ENCODE measurements at regions not wholly inside any gene's neighbourhood (a gene's known extent, or its start where the extent isn't known, plus 50 kb on each side); places are given as distances from the start of the nearest gene placed in this dataset.

DNA sequence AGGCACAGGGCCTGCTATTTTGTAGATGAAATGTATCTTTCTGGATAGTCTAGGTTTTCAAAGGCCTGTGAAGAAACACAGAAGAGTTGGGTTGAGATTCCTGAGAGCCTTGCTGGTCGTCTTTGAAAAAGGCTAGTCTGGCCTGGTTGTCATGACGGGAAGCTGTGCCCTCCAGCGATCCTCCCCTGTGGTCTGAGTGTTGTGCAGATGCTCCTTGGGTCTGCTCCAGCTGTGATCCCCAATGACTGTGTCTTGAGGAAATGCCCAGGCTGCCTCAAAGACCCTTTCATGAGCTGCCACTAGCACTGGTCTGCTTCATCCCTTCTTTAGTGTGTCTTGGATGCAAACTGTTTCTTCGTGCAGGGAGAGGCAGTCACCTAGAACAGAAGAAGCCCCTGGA lies 111.0 kb upstream of the SYNPR start:
- H3K27me3 ChIP-seq (ENCODE audit: control insufficient read depth in 2 of 2, insufficient read depth in 2 of 2, low read length in 2 of 2), result no peaks in the 10 kb centered on the region
- H3K27ac ChIP-seq (ENCODE audit: low read depth in 2 of 2, low read length in 2 of 2), result no peak overlapping the region
- H3K9ac ChIP-seq (ENCODE audit: low read depth in 1 of 2, low read length in 2 of 2), result no peak overlapping the region
- H3K4me1 ChIP-seq (ENCODE audit: control insufficient read depth in 2 of 2, insufficient read depth in 2 of 2, low read length in 2 of 2), result no peaks in the 10 kb centered on the region
- H3K9me3 ChIP-seq (ENCODE audit: control insufficient read depth in 2 of 2, low read length in 2 of 2), result no peaks in the 10 kb centered on the region
- no peak overlapping the region for H3K4me3 ChIP-seq (ENCODE audit: low read length in 2 of 2)
- no peaks in the 10 kb centered on the region for H3K36me3 ChIP-seq (ENCODE audit: control insufficient read depth in 2 of 2, insufficient read depth in 2 of 2, low read length in 2 of 2)

- Histone ChIP-seq H3K9ac (ENCODE audit: low read depth in 1 of 2, low read length in 2 of 2) (no peak overlapping the region), H3K27me3 (ENCODE audit: control insufficient read depth in 2 of 2, insufficient read depth in 2 of 2, low read length in 2 of 2) (no peaks in the 10 kb centered on the region), H3K4me1 (ENCODE audit: control insufficient read depth in 2 of 2, insufficient read depth in 2 of 2, low read length in 2 of 2) (no peaks in the 10 kb centered on the region), H3K4me3 (ENCODE audit: low read length in 2 of 2) (no peak overlapping the region), H3K36me3 (ENCODE audit: control insufficient read depth in 2 of 2, insufficient read depth in 2 of 2, low read length in 2 of 2) (no peaks in the 10 kb centered on the region), H3K9me3 (ENCODE audit: control insufficient read depth in 2 of 2, low read length in 2 of 2) (no peaks in the 10 kb centered on the region), H3K27ac (ENCODE audit: low read depth in 2 of 2, low read length in 2 of 2) (no peak overlapping the region)
These were observed 109.9 kb upstream of the SYNPR start for GRCh38 chr3:63168179-63168578.

DNA sequence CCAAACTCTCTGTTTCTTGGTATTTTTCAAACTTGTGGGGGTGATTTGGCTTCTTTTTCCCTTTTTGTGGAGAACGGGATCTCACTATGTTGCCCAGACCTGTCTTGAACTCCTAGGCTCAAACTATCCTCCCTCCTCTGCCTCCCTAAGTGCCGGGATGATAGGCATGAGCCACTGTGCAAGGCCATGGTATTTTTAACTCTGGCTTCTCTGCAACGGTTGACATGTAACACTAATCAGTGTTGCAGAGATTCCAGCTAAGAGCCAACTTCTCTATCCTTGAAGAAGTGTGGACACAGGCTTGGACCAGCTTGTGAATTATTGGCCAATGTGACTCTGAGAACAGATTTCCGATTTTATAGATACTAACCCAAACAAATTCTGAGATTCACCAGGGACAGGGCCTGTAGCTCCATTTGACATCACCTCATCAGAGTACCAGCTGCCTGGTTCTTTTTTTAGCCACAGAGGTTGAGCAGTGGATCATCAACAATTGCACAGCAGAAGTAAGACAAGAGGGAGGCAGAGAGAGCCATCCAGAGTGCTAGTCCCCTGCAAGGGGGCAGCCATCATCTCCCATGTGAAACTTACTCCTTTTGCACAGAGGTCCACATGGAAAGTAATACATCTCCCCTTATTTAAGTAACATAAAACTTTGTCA lies 98.1 kb upstream of the SYNPR start:
- H3K36me3 ChIP-seq (ENCODE audit: control insufficient read depth in 2 of 2, insufficient read depth in 2 of 2, low read length in 2 of 2), result no peaks in the 10 kb centered on the region
- H3K4me1 ChIP-seq (ENCODE audit: control insufficient read depth in 2 of 2, insufficient read depth in 2 of 2, low read length in 2 of 2), result no peaks in the 10 kb centered on the region
- H3K9ac ChIP-seq (ENCODE audit: low read depth in 1 of 2, low read length in 2 of 2), result no peak overlapping the region
- no peaks in the 10 kb centered on the region for H3K9me3 ChIP-seq (ENCODE audit: control insufficient read depth in 2 of 2, low read length in 2 of 2)
- H3K4me3 ChIP-seq (ENCODE audit: low read length in 2 of 2), result no peak overlapping the region
- H3K27ac ChIP-seq (ENCODE audit: low read depth in 2 of 2, low read length in 2 of 2), result no peak overlapping the region
- H3K27me3 ChIP-seq (ENCODE audit: control insufficient read depth in 2 of 2, insufficient read depth in 2 of 2, low read length in 2 of 2), result no peaks in the 10 kb centered on the region

DNA sequence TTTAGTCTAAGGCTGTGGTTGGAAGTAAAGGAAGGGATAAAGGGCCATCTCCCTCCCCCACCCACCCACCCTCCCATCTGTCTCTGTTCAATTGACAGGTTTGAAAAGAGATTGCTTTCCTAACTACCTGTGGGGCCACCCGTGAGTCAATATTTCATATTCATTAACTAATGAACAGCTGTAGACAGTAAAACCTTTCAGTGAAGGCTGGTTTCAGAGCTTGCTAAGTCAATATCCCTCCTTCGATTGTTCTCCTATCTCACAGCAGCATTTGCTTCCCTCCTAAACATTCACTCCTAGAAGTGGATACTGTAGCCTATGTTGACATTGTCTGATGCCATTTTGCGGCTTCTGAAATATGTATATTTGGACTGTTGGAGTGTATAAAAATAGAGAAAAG lies 85.9 kb upstream of the SYNPR start:
- Histone ChIP-seq H3K4me1 (ENCODE audit: control insufficient read depth in 2 of 2, insufficient read depth in 2 of 2, low read length in 2 of 2) (no peaks in the 10 kb centered on the region), H3K27me3 (ENCODE audit: control insufficient read depth in 2 of 2, insufficient read depth in 2 of 2, low read length in 2 of 2) (no peaks in the 10 kb centered on the region), H3K9me3 (ENCODE audit: control insufficient read depth in 2 of 2, low read length in 2 of 2) (no peaks in the 10 kb centered on the region), H3K4me3 (ENCODE audit: low read length in 2 of 2) (no peak overlapping the region), H3K36me3 (ENCODE audit: control insufficient read depth in 2 of 2, insufficient read depth in 2 of 2, low read length in 2 of 2) (no peaks in the 10 kb centered on the region), H3K27ac (ENCODE audit: low read depth in 2 of 2, low read length in 2 of 2) (no peak overlapping the region), H3K9ac (ENCODE audit: low read depth in 1 of 2, low read length in 2 of 2) (no peak overlapping the region)

DNA sequence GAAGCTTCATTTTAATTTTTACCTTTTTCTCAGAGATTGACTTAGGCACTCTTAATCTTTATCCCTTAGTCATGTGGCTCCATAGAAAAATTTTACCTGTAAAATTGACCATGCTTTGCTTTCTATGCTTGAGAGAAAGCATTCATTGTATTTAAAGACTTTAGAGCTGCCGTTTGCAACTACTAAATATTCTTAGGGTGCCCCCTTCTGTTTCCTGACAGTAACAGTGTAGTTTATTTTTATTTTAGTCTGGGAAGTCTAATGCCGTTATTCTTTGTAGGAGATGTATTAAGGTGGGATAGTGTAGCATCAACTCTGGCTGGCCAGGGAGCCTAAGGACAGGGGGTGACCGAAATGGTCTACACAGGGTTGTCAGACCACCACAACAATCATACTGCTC lies 84.5 kb upstream of the SYNPR start:
- Histone ChIP-seq H3K9me3 (ENCODE audit: control insufficient read depth in 2 of 2, low read length in 2 of 2) (no peaks in the 10 kb centered on the region), H3K9ac (ENCODE audit: low read depth in 1 of 2, low read length in 2 of 2) (no peak overlapping the region), H3K27me3 (ENCODE audit: control insufficient read depth in 2 of 2, insufficient read depth in 2 of 2, low read length in 2 of 2) (no peaks in the 10 kb centered on the region), H3K4me3 (ENCODE audit: low read length in 2 of 2) (no peak overlapping the region), H3K27ac (ENCODE audit: low read depth in 2 of 2, low read length in 2 of 2) (no peak overlapping the region), H3K36me3 (ENCODE audit: control insufficient read depth in 2 of 2, insufficient read depth in 2 of 2, low read length in 2 of 2) (no peaks in the 10 kb centered on the region), H3K4me1 (ENCODE audit: control insufficient read depth in 2 of 2, insufficient read depth in 2 of 2, low read length in 2 of 2) (no peaks in the 10 kb centered on the region)

GRCh38 chr3:63199606-63200005 lies 78.5 kb upstream of the SYNPR start:
- no peak overlapping the region for H3K27ac ChIP-seq (ENCODE audit: low read depth in 2 of 2, low read length in 2 of 2)
- H3K9ac ChIP-seq (ENCODE audit: low read depth in 1 of 2, low read length in 2 of 2), result no peak overlapping the region
- no peaks in the 10 kb centered on the region for H3K9me3 ChIP-seq (ENCODE audit: control insufficient read depth in 2 of 2, low read length in 2 of 2)
- H3K27me3 ChIP-seq (ENCODE audit: control insufficient read depth in 2 of 2, insufficient read depth in 2 of 2, low read length in 2 of 2), result no peaks in the 10 kb centered on the region
- no peak overlapping the region for H3K4me3 ChIP-seq (ENCODE audit: low read length in 2 of 2)
- no peaks in the 10 kb centered on the region for H3K36me3 ChIP-seq (ENCODE audit: control insufficient read depth in 2 of 2, insufficient read depth in 2 of 2, low read length in 2 of 2)
- H3K4me1 ChIP-seq (ENCODE audit: control insufficient read depth in 2 of 2, insufficient read depth in 2 of 2, low read length in 2 of 2), result no peaks in the 10 kb centered on the region

DNA sequence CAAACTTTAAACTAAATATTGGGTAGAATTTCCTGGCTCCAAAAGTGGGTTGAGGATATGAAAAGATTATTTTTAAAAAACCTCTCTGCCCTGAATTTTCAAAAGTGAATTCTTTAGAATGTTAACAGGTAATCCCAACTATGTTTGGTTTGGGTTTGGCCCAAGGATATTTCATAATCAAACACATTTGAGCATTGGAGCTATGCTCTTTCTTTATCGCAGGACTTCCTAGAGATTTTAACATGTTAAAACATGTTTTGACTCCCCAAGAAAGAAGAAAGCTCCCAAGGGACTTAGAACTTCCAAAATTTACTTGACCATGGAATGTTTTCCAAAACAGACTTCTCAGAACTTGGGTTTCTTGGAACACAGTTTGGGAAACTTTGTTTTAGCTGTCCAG lies 75.6 kb upstream of the SYNPR start:
- H3K27me3 ChIP-seq (ENCODE audit: control insufficient read depth in 2 of 2, insufficient read depth in 2 of 2, low read length in 2 of 2), result no peaks in the 10 kb centered on the region
- H3K9ac ChIP-seq (ENCODE audit: low read depth in 1 of 2, low read length in 2 of 2), result no peak overlapping the region

GRCh38 chr3:63207066-63207590 lies 71.0 kb upstream of the SYNPR start:
- Histone ChIP-seq H3K4me3 (ENCODE audit: low read length in 2 of 2) (no peak overlapping the region), H3K27ac (ENCODE audit: low read depth in 2 of 2, low read length in 2 of 2) (no peak overlapping the region), H3K9me3 (ENCODE audit: control insufficient read depth in 2 of 2, low read length in 2 of 2) (no peaks in the 10 kb centered on the region), H3K9ac (ENCODE audit: low read depth in 1 of 2, low read length in 2 of 2) (no peak overlapping the region), H3K4me1 (ENCODE audit: control insufficient read depth in 2 of 2, insufficient read depth in 2 of 2, low read length in 2 of 2) (no peaks in the 10 kb centered on the region), H3K27me3 (ENCODE audit: control insufficient read depth in 2 of 2, insufficient read depth in 2 of 2, low read length in 2 of 2) (no peaks in the 10 kb centered on the region), H3K36me3 (ENCODE audit: control insufficient read depth in 2 of 2, insufficient read depth in 2 of 2, low read length in 2 of 2) (no peaks in the 10 kb centered on the region)

More for the DNA sequence above, 75.6 kb upstream of the SYNPR start:
- Histone ChIP-seq H3K27ac (ENCODE audit: low read depth in 2 of 2, low read length in 2 of 2) (no peak overlapping the region), H3K4me1 (ENCODE audit: control insufficient read depth in 2 of 2, insufficient read depth in 2 of 2, low read length in 2 of 2) (no peaks in the 10 kb centered on the region), H3K36me3 (ENCODE audit: control insufficient read depth in 2 of 2, insufficient read depth in 2 of 2, low read length in 2 of 2) (no peaks in the 10 kb centered on the region), H3K9me3 (ENCODE audit: control insufficient read depth in 2 of 2, low read length in 2 of 2) (no peaks in the 10 kb centered on the region), H3K4me3 (ENCODE audit: low read length in 2 of 2) (no peak overlapping the region)

DNA sequence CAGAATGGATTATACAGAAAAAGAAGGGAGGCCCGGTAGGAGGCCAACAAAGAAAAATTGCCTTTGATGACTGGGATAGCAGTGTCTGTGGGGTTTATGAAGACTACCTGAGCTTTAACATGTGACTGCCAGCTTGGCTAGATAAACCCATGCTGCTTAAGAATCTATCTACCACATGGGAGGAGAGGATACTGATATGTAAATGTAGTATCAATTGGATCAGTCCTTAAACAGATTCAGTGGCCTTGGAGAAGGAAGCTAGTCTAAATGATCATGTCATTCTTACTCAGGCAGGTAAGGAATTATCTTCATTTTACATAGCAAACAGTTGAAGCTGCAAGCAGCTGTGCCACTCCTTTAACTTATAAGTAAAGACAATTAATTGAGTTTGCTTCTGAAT lies 50.0 kb upstream of the SYNPR start:
- H3K27me3 ChIP-seq (ENCODE audit: control insufficient read depth in 2 of 2, insufficient read depth in 2 of 2, low read length in 2 of 2), result no peaks in the 10 kb centered on the region
- no peaks in the 10 kb centered on the region for H3K9me3 ChIP-seq (ENCODE audit: control insufficient read depth in 2 of 2, low read length in 2 of 2)
- H3K27ac ChIP-seq (ENCODE audit: low read depth in 2 of 2, low read length in 2 of 2), result no peak overlapping the region
- H3K9ac ChIP-seq (ENCODE audit: low read depth in 1 of 2, low read length in 2 of 2), result no peak overlapping the region
- no peaks in the 10 kb centered on the region for H3K36me3 ChIP-seq (ENCODE audit: control insufficient read depth in 2 of 2, insufficient read depth in 2 of 2, low read length in 2 of 2)
- H3K4me3 ChIP-seq (ENCODE audit: low read length in 2 of 2), result no peak overlapping the region
- H3K4me1 ChIP-seq (ENCODE audit: control insufficient read depth in 2 of 2, insufficient read depth in 2 of 2, low read length in 2 of 2), result no peaks in the 10 kb centered on the region
